ENCODE measurements at regions not wholly inside any gene's neighbourhood (a gene's known extent, or its start where the extent isn't known, plus 50 kb on each side); places are given as distances from the start of the nearest gene placed in this dataset.
"Not testable (repeated sequence)": the region's sequence is repeated elsewhere in the genome, so short reads cannot be mapped to it uniquely, and the experiment has no call there.

GRCh38 chr2:239594019-239594771, 193.4 kb upstream of the HDAC4 start:
- Histone ChIP-seq H3K9me3 (no peaks in the 10 kb centered on the region), H3K4me3 (no peak overlapping the region), H3K36me3 (ENCODE audit: low read depth, missing control alignments) (no peaks in the 10 kb centered on the region), H3K27me3 (no peaks in the 10 kb centered on the region), H3K4me1 (no peaks in the 10 kb centered on the region), H3K27ac (no peak overlapping the region)
- no peak for DNase-seq
- TF ChIP-seq POLR2A (IDR thresholded peaks at IDR 0.05) (no peak), CTCF (IDR thresholded peaks at IDR 0.05) (no peak)
- WGBS, 2 donors = 80% methylated on average over 15 to 17 of the region's 17 CpGs
- intact Hi-C loops (cut with DNase I; ENCODE audit: low total_unique reads) = no loop called here

GRCh38 chr2:239593455-239593854, 192.6 kb upstream of the HDAC4 start:
- no peaks in the 10 kb centered on the region for H3K9me3 ChIP-seq
- intact Hi-C loops (cut with DNase I; ENCODE audit: low total_unique reads) = no loop called here
- H3K4me3 ChIP-seq = no peak overlapping the region
- no peak overlapping the region for H3K27ac ChIP-seq
- H3K27me3 ChIP-seq = no peaks in the 10 kb centered on the region
- no peak for TF ChIP-seq CTCF (IDR thresholded peaks at IDR 0.05)
- TF ChIP-seq POLR2A (IDR thresholded peaks at IDR 0.05) = no peak
- H3K36me3 ChIP-seq (ENCODE audit: low read depth, missing control alignments) = no peaks in the 10 kb centered on the region
- H3K4me1 ChIP-seq = no peaks in the 10 kb centered on the region
- WGBS, 2 donors = 86 to 100% methylated on average over 4 to 6 of the region's 6 CpGs
- DNase-seq = no peak

GRCh38 chr2:239592629-239593290, 191.9 kb upstream of the HDAC4 start:
- H3K4me3 ChIP-seq; H3K36me3 ChIP-seq (ENCODE audit: low read depth, missing control alignments); DNase-seq; H3K27me3 ChIP-seq; H3K27ac ChIP-seq; H3K4me1 ChIP-seq; intact Hi-C loops (cut with DNase I; ENCODE audit: low total_unique reads); H3K9me3 ChIP-seq: not testable (repeated sequence)
- WGBS, 2 donors = 93 to 95% methylated on average over 7 to 11 of the region's 16 CpGs

GRCh38 chr2:239590995-239591915, 190.4 kb upstream of the HDAC4 start:
- TF ChIP-seq POLR2A (IDR thresholded peaks at IDR 0.05) = no peak
- TF ChIP-seq CTCF (IDR thresholded peaks at IDR 0.05) = no peak
- Histone ChIP-seq H3K4me3 (no peak overlapping the region), H3K27me3 (no peaks in the 10 kb centered on the region), H3K4me1 (no peaks in the 10 kb centered on the region), H3K36me3 (ENCODE audit: low read depth, missing control alignments) (no peaks in the 10 kb centered on the region), H3K9me3 (no peaks in the 10 kb centered on the region), H3K27ac (no peak overlapping the region)
- no peak for DNase-seq
- WGBS, 2 donors = 90 to 92% methylated on average over 19 to 21 of the region's 21 CpGs
- intact Hi-C loops (cut with DNase I; ENCODE audit: low total_unique reads) = no loop called here

GRCh38 chr2:239590276-239590675, 189.5 kb upstream of the HDAC4 start:
- Histone ChIP-seq H3K9me3 (no peaks in the 10 kb centered on the region), H3K27ac (no peak overlapping the region), H3K36me3 (ENCODE audit: low read depth, missing control alignments) (no peaks in the 10 kb centered on the region), H3K4me3 (no peak overlapping the region), H3K27me3 (no peaks in the 10 kb centered on the region), H3K4me1 (no peaks in the 10 kb centered on the region)
- no peak for TF ChIP-seq CTCF (IDR thresholded peaks at IDR 0.05)
- no peak for TF ChIP-seq POLR2A (IDR thresholded peaks at IDR 0.05)
- no peak for DNase-seq
- WGBS, 2 donors = 91 to 93% methylated on average over 3 to 5 of the region's 5 CpGs
- intact Hi-C loops (cut with DNase I; ENCODE audit: low total_unique reads) = no loop called here

Data from testis (tissue), 2 donors.